GM11168 (cell line): ENCODE measurements at regions not wholly inside any gene's neighbourhood (a gene's known extent, or its start where the extent isn't known, plus 50 kb on each side); places are given as distances from the start of the nearest gene placed in this dataset.

Experiments
- in situ Hi-C: fragments of 300-500 bp; cut with MboI; formaldehyde crosslinking; loops from one replicate; pipeline ENCODE4 v1.12.0; 2022; ENCODE audit warnings: low sequenced_read_pairs; ENCODE audit not compliant: unreplicated experiment

DNA sequence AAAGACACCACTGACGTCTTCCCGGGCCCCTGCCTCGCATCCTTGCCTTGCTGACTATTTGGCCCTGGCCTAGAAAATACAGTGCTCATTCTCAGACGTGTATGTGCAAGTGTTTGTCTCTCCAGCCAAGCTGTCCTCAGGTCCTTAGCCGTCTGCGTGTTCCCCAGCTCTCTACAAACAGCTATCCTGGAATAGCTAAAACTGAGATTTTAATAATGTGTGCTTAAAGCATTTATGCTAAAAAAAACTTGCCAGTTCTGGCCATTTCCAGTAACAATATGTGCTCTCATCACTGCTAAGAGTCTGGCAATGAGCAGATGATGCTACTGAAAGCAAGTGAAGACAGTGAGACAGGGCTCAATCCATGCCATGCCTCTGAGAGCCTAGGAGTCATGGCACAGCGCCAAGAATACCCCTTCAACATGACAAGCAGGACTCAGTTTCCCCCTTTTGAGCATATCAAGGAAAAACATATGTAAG lies 55.7 kb downstream of the IRF2BP2 start:
- in situ Hi-C loops, result no loop called here

DNA sequence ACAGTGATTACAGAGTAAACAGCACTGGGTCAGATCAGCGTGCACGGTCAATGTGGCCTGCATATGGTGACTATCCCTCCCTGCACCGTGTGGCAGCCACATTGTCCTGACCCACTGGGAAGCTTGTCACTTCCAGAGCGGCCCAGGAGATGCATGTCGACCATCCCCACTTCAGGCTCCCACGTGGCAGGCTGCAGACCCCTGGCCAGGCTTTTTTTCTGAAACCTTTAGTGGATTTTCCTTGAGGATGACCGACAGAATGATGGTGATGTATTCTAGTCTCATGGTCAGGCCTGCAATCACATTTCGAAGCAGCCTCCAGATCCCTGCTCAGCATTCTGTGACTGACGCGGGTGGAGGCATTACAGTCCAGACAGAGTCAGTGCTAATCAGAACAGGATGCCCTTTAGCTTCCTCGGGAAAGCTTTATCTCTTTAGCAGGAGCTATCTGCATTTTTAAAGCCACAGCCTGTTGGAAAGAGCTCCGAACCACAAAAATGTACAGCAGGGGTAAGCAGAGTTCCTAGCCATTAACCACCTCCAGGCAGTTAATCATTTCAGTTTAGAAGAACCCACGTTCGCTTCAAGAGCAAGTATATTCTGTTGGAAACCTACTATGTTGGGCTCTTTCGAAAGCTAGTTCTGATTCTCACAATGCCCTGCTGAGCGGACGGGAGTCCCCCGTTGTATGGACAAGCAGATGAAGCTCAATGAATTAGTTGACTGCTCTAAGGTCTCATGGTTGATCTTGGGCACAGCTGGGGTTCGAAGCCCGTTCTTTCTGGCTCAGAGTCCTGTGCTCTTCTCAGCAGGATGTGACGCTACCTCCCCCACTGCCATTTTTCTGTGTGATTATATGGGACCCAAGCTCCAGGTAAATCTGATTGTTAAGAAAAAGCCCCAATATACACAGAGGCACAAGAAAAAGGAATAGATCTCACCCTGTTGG lies 56.5 kb downstream of the IRF2BP2 start:
- in situ Hi-C loops, result no loop called here

DNA sequence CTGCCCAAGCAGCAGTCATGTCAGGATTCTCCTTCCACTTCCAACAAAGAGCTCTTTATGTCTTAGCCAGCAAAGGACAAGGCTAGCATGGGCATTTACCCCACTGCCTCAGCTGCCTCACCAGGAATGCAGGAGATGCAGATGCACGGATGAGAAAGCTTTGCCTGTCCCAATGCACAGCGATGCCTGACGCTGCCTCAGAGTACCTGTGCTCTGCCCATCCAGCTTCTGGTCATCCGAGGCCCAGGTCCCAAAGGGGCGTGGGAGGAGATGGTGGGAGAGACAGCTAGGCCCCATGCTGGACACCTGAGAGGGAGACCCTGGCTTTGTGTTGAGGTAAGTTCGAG lies 59.0 kb downstream of the IRF2BP2 start:
- in situ Hi-C loops, result no loop called here

DNA sequence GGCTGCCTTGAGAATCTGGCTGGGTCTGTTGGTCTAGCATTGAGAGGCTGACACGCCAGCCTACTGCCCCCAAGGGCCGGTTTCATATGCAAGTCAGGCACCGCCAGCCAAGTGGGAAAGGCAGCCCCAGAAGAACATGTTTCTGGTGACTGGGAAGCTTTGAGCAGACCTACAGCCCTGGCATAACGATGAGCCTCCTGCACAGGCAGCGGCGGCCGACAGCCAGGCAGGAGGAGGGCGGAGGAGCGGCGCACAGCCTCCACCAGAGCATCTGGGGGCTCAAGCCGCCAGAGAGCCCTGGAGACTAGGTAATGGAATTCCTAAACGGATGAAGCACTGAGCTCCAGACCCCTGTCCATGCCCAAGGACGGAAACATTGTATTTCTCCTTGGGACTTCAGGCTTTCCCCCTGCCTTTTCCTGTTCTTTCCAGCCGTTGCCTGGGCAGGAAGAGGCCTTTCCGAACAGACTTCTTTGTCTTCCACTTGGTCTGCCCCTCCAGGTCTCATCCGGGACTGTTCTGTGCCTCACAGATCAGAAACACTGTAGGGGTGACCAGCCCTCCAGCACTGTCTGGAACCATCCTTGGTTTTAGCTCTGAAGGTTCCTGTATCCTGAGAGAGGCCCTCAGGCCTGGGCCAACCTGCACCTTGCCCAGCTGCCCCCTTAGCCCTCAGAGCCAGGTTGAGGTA lies 59.5 kb downstream of the IRF2BP2 start:
- in situ Hi-C loops, result no loop called here

DNA sequence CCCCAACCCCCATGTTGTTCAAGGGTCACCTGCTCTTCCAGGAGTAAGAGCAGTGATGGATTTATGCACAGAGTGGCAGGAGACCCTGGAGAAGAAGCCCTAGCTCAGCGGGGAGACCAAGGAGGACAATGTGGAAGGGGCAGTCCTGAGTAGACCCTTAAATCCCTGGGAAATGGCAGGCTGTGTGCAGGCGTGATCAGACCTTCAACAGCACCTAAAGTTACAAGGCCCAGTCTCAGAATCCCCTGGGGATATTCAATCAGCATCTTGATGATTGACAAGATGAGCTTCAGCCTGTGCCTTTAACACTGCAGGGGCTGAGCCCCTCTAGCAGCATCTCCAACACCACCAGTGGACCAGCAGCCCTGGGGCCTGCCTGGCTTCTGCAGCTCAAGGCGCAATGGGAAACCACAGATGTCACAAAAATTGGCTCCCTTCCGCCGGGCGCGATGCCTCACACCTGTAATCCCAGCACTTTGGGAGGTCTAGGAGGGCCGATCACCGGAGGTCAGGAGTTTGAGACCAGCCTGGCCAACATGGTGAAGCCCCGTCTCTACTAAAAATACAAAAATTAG lies 60.4 kb downstream of the IRF2BP2 start:
- in situ Hi-C loops, result no loop called here

DNA sequence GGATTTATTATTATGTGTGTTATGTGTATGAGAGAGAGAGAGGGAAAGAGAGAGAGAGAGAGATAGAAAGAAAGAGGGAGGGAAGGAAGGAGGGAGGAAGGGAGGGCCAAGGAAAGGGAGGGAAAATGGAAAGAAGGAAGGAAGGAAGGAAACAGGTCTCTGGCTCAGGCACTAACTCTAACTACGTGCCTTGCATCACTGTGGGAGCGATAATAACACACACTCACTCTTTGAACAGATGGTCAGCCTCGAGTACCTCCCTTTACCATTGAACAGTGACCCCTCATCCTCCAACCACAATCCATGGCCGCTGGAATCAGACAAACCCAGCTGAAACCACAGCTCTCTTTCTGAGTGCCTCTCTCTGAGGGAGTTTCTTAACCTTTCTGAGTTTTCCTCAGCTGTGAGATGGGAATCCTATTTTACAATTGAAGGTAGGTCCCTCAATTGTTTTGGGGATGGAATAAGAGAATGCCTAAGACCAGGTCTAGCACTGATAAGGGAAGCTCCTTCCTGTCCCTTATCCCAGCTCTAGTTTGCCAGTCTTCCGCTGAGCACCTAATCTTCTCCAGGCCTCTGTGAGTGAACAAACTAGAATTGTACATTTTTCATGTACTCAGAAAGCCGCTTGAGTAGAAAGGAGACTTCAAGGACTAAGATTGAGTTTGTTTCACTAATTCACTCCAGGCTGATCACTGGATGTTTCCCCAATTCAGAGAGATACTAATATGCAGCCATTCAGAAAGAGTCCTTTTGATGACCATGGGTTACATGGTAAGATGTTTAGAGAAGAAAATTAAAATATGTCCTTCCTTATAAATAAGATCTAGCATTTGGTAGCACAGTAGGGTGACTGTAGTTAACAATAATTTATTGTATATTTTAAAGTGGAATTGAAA lies 62.8 kb downstream of the IRF2BP2 start:
- in situ Hi-C loops, result no loop called here

DNA sequence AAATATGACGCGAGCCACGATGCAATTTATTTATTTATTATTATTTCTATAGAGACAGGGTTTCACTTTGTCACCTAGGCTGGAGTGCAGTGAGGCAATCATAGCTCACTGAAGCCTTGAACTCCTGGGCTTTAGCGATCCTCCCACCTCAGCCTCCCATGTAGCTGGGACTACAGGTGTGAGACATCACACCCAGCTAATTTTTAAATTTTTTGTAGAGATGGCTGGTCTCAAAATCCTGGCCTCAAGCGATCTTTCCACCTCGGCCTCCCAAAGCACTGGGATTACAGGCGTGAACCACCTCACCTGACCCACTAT lies 63.6 kb downstream of the IRF2BP2 start:
- in situ Hi-C loops, result no loop called here

DNA sequence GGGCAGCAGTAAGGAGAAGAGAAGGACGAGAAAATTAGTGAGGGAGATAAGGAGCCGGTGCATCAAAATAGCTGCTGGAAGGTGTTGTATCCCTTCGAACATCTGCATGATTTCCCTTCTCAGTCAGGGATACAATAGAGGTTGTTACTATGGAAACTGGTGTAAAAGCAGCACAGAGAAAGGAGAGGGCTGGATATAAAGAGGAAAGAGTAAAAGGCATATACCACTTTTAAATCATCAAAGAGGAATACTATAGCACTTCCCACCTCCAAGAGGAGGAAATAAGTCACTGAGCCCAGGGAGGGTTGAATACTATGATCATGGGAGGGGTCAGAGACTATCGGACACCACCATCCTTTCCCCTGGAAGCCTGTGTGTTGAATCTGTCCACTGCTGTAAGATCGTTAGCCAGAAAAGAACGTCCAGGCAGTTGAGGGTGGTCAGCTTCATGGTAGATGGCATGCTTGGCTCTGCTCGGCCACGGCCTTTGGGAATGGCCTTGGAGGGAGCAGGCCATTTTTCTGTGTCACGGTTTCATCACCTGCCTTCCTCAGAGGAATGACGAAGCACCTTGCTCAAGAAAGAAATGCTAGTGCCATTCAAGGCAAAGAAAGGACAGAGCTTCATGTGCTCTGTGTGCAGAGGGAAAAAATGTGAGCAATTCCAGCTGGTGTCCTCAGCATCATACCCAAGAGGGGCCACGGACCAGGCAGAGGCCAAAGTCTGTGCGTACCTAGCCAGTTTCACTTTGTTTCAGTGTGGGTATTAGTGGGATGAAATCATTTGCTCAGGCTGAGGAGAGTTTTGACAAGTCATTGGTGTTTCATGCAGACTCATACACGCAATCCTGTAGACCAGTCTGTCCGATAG lies 64.2 kb downstream of the IRF2BP2 start:
- in situ Hi-C loops, result no loop called here

DNA sequence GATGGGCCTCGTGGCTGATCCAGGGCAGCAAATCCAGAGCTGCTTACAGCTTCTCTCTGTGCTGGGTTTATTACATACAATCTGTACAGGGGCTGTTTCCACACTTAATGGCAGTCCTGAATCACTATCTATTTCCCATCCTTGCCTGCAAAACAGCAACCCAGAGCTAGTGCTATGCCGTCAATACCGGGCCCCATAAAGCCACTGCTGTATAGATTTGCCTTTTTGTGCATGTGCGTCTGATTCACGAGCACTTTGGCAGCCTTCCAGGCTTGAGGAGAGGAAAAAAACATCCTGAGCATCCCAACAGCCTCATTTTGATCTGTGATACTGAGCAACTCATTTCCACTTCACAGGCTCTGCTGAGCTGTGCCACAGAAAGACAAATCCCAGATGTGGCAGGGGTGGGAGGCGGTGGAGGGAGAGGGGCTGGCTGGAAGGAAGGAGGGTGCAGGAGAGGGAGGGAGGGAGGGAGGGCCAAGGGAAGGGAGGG lies 65.2 kb upstream of the TARBP1 start:
- in situ Hi-C loops, result loop anchor here (5.0 kb wide), 1 partner anchor 33 kb away; no protein-coding TSS in a partner anchor

DNA sequence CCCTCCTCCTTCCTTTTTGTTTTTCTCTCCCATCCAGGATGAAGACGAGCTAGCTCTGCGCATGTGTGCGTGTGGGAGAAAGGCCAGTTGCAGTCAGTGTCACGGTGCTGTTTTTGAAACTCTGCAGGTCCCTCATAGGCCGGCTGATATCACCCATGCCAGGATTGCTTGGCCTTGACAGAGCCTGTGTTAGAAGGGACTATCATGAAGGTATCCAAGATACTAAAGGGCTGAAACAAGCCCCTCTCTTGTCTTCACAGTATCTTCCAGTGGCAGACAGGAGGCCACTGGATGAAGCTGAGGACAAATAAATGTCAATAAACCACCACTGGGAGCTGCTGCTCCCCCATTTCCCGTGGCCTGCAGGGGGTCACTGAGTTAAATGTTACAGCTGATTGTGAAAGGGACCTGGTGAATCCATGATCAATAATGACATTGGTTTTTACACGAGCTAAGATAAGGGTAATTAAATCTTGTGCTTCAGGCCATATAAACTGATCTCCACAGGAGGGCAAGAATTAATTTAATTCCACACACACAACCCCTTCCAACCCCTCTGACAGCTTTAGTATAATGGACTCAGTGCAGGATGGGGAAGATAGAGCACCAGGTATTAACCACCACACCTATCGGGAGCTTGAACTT lies 64.6 kb upstream of the TARBP1 start:
- in situ Hi-C loops, result loop anchor here (5.0 kb wide), 1 partner anchor 34 kb away; no protein-coding TSS in a partner anchor

DNA sequence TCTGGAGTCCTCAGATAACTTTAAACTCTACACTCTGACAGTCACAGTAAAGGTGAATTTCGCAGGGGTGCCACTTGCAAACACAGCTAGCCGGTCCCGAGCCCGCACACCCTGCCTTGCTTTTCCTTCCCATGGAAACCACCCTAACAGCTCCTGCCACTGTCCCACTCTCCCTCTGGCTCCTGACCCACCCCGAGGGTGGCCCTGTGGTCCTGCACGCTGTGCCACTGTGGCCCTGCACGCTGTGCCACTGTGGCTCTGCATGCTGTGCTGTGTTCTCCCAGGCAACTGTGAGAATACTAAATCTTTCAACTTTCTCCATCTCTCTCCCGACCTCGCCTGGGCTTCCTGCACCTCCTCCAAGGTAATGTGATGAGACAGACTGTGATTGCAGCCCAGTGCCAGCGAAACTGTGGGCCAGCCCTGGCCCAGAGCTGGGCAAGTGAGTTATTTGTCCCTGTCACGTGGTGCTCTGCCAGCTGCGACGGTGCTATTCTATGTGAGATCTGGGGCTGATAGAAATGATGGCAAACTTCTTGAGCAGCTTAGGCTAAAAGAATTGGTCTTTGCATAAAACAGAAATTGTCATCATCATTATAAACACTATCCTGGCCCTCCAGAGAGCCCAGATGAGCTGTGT lies 63.4 kb upstream of the TARBP1 start:
- in situ Hi-C loops, result loop anchor here (5.0 kb wide), 1 partner anchor 35 kb away; no protein-coding TSS in a partner anchor

DNA sequence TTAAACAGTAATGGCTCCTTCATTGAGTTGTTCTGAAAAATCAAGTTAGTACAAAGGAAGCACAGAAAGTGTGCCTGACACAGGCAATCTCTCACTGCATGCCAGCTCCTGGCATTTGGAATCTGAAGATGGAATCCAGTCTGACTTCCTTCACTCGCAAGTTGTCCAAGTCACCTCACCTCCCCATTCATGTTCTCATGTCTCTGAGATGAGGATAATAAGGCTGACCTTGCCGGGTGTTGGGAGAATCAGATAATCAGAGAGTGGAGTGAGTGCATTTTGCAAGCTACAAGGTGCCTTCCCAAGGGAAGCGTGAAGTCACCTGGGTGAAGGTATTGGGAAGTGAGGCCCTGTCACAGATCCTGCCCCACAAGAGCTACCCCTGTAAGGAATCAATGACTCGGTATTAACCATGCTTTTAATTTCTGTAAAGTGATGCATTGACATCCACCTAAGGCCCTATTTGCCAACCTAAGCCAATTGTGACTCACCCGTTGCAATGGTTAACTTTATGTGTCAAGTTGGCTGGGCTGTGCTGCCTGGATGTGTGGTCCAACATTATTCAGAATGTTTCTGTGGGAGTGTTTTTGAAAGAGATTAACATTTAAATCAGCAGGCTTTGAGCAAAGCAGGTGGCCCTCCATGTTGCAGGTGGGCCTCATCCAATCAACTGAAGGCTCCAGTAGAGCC lies 62.5 kb upstream of the TARBP1 start:
- in situ Hi-C loops, result loop anchor here (5.0 kb wide), 1 partner anchor 36 kb away; no protein-coding TSS in a partner anchor

DNA sequence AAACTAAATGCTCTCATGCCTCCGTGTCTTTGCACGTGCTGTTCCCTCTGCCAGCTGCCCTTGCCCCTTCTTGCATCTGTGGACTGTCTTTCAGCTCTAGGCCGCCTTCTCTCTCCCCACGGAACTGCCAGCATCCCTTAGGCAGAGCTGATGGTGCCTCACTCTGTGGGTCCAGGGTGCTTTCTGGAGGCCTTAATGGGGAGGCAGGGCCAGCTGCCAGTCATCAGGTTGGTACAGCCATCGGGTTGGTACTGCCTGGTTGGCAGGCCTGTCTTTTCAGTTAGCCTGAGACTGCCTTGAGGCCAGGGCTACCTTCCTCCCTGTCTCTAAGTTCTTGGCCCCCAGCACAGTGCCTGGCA lies 61.4 kb upstream of the TARBP1 start:
- in situ Hi-C loops, result loop anchor here (5.0 kb wide), 1 partner anchor 37 kb away; no protein-coding TSS in a partner anchor

DNA sequence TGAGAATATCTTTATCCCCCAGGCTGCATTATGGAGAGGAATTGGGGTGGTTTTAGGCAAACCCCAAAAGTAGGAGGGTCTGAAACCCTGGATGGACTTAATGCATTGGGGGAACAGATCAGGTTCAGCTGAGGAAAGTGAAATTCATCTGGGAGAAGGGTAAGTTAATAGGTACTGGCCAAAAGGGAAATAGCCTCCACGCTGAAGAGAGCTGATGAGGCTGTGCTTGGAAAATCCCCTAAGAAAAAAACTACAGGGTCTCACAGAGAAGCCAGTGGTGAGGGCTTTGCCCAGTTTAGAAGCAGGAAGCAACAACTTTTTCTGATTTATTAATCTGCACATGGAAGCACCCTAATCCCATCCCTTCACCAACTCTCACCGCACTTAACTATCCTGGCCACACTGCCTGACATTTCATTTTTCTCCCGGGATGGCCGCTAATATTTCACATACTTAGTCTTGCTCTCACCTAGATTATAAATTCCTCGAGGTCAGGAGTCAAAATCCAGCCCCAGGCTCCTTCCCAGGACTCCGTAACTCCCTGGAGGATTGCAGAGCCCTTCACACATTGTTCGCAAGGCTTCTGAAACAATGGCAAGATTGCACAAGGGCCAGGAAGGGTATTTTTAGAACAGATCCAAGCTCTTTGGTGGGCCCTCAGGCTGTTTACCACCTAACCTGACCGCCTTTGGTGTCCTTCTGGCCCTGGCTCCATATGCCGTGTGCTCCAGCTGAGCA lies 60.9 kb upstream of the TARBP1 start:
- in situ Hi-C loops, result loop anchor here (5.0 kb wide), 1 partner anchor 37 kb away; no protein-coding TSS in a partner anchor

DNA sequence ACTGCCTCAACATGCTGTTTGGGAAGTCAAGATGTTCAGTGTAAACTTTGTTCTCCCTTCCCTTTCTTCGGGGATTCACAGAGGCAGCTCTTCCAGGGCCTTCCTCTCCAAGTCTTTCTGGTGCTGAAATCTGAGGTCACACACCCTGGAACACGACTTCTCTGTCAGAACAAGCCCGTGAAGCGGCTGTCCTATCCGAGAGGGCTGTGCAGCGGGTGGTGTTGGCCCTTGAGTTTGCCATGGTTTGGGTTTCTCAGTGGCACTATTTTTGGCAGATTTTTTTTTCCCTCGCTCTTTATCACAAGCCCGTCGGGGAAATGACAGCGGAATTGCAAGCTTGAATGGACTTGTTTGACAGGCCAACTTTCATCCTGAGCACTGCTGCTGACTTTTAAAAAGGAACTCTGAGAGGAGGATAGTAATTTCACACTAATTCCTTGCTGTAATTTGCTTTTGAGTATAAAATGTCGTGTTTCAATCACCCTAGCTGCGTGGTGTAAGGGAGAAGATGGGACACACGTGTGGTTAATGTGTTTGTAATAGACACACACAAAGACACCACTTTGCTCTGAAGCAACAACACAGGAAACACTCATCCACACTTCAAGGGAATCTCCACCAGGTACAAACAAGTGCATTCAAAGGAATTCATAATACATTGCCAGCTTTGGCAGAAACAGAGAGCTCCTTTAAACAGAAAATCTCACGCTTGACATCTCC lies 60.1 kb upstream of the TARBP1 start:
- in situ Hi-C loops, result no loop called here
